GM18505 (cell line): ENCODE measurements at regions not wholly inside any gene's neighbourhood (a gene's known extent, or its start where the extent isn't known, plus 50 kb on each side); places are given as distances from the start of the nearest gene placed in this dataset.

Experiments used
- ATAC-seq: cut with Tn5 transposase; IDR thresholded peaks from one replicate; pipeline ENCODE4 v1.9.1; 2021; ENCODE audit not compliant: unreplicated experiment
- POLR2A ChIP-seq: IDR thresholded peaks from 4 replicates; pipeline ENCODE4 v1.6.1; 2011; ENCODE audit warnings: borderline replicate concordance; ENCODE audit not compliant: insufficient read depth, insufficient read length; ENCODE audit errors: extremely low read depth

DNA sequence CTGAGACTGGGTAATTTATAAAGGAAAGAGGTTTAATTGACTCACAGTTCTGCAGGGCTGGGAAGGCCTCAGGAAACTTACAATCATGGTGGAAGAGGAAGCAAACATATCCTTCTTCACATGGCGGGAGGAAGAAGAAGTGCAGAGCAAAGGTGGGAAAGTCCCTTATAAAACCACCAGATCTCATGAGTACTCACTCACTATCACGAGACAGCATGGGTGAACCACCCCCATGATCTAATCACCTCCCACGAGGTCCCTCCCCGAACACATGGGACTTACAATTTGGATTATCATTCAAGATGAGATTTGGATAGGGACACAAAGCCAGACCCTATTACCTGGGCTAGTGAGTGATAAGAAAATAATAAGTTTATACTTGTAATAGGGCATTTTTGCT, 70.6 kb upstream of the HS3ST2 start:
- no peak for ATAC-seq
- no peak for TF ChIP-seq POLR2A

- no peak for TF ChIP-seq POLR2A
- ATAC-seq = no peak
Measured at GRCh38 chr16:22751104-22751667, 62.8 kb upstream of the HS3ST2 start.

DNA sequence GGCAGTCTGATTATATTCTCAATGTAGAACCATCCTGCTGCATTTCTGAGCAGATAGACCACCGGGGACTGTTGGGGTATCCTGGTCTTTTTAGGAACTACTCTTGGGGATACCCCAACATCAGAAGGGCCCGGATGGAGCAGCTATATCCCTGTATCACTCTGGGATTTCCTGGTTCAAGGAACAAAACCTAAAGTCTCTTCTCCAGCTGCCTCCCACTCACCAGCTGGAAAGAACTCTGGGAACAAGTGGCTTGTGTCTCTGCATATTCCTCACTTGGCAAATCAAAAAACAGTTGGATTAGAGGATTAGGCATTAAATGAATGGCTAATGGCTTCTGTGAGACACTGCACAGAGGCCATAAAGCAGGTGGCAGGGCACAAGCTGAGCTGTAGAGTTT, 62.3 kb upstream of the HS3ST2 start:
- no peak for ATAC-seq
- TF ChIP-seq POLR2A = no peak

DNA sequence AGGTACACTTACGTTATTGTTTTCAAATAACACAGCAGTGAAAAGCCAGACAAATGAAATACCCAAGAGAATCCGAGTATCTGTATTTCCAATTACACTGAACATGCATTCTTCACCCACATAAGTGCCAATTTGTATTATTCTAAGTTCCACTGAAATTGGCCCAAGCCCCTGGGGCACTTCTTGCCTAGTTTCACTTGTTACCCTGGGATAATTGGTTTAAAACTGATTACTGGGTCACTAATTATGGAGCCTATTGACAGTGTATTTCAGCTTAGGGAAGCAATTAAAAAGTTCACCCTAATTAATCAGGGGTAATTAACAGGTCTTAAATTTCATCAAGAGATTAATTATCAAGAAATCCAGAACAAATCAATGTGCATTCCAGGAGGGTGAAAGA, 60.5 kb upstream of the HS3ST2 start:
- no peak for TF ChIP-seq POLR2A
- ATAC-seq = no peak

GRCh38 chr16:22754577-22754976, 59.4 kb upstream of the HS3ST2 start:
- ATAC-seq = no peak
- TF ChIP-seq POLR2A = no peak

GRCh38 chr16:22757202-22757601, 56.8 kb upstream of the HS3ST2 start:
- no peak for ATAC-seq
- no peak for TF ChIP-seq POLR2A

DNA sequence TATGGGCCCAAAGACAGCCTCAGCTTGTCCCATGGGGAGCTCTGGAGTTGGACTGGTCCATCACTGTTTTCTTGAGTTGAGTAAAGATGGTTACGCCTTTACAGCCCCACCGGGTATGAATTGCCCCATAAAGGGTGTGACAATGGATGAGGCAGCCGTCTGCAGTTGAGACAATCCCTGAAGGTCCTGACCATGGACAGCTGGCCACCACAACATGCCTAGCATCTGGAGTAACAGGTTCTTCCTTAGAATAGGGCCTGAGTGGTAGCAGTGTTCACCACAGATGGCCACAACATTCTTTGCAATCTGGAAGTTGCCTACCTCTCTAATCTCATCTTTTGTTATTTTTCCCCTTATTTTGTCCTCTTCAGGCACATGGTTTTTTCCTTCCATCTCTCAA, 51.5 kb upstream of the HS3ST2 start:
- no peak for ATAC-seq
- TF ChIP-seq POLR2A = no peak

- ATAC-seq = no peak
- no peak for TF ChIP-seq POLR2A
Measured at GRCh38 chr16:22763437-22764080, 50.4 kb upstream of the HS3ST2 start.
